K562 (cell line): ENCODE measurements at regions not wholly inside any gene's neighbourhood (a gene's known extent, or its start where the extent isn't known, plus 50 kb on each side); places are given as distances from the start of the nearest gene placed in this dataset.

ENCODE experiments used
- ATF3 ChIP-seq, 2 experiments: fragments of 450-650 bp in 1 of 2; sonication (generic) in 1 of 2; formaldehyde crosslinking in 1 of 2; IDR thresholded peaks in 1 of 2; conservative IDR thresholded peaks in 1 of 2; 2 replicates each; pipeline versions ENCODE4 v1.6.1 to v1.8.1; 2016 to 2023; ENCODE audit warnings: mild to moderate bottlenecking in 2 of 2, moderate library complexity in 2 of 2, inconsistent platforms in 1 of 2, missing genetic modification reagents in 1 of 2
- DMBX1 ChIP-seq: fragments of 250-450 bp; sonication (Bioruptor Pico); IDR thresholded peaks from 2 replicates; pipeline ENCODE4 v1.8.0; 2022; ENCODE audit warnings: inconsistent platforms, mild to moderate bottlenecking, moderate library complexity, borderline replicate concordance
- DPF2 ChIP-seq: fragments of 450-650 bp; IDR thresholded peaks from 2 replicates; pipeline ENCODE4 v1.6.1; 2016
- EGR1 ChIP-seq: fragments of 450-650 bp; conservative IDR thresholded peaks from 2 replicates; pipeline ENCODE4 v1.6.1; 2017; ENCODE audit warnings: mild to moderate bottlenecking
- ELF2 ChIP-seq: fragments of 250-450 bp; sonication (Bioruptor Pico); IDR thresholded peaks from 2 replicates; pipeline ENCODE4 v1.5.0; 2021; ENCODE audit warnings: mild to moderate bottlenecking
- HDAC2 ChIP-seq: fragments of 450-650 bp; IDR thresholded peaks from 2 replicates; pipeline ENCODE4 v1.6.1; 2016; ENCODE audit warnings: mild to moderate bottlenecking
- HINFP ChIP-seq: fragments of 450-650 bp; conservative IDR thresholded peaks from 2 replicates; pipeline ENCODE4 v1.6.1; 2016; ENCODE audit warnings: missing genetic modification characterization, low read depth, mild to moderate bottlenecking, control low read depth, missing compliant biosample characterization
- HMG20B ChIP-seq: fragments of 250-450 bp; sonication (Bioruptor Pico); IDR thresholded peaks from 2 replicates; pipeline ENCODE4 v1.5.0; 2021; ENCODE audit warnings: mild to moderate bottlenecking
- HNRNPK ChIP-seq: fragments of 200-400 bp; formaldehyde crosslinking; IDR thresholded peaks from one replicate; pipeline ENCODE4 v1.6.1; 2018; ENCODE audit warnings: mild to moderate bottlenecking, low read depth, low read length; ENCODE audit not compliant: poor library complexity, severe bottlenecking
- HNRNPL ChIP-seq: fragments of 200-400 bp; formaldehyde crosslinking; IDR thresholded peaks from 2 replicates; pipeline ENCODE4 v1.6.1; 2017; ENCODE audit warnings: low read depth, mild to moderate bottlenecking, low read length
- JUND ChIP-seq, 2 experiments: IDR thresholded peaks; 2 replicates in 1 of 2; 3 replicates in 1 of 2; pipeline ENCODE4 v1.6.1; 2011; ENCODE audit warnings: borderline replicate concordance in 2 of 2, low read depth in 2 of 2, low read length in 2 of 2, improper control_type of control experiment in 1 of 2, missing biosample characterization in 1 of 2, missing genetic modification characterization in 1 of 2, missing genetic modification reagents in 1 of 2
- KAT7 ChIP-seq: sonication (generic); formaldehyde crosslinking; IDR thresholded peaks from 2 replicates; pipeline ENCODE4 v1.8.0; 2022; ENCODE audit warnings: missing genetic modification reagents, mild to moderate bottlenecking, borderline replicate concordance
- KDM5B ChIP-seq: fragments of 200-600 bp; sonication (generic); IDR thresholded peaks from 2 replicates; pipeline ENCODE4 v1.6.1; 2012; ENCODE audit warnings: low read depth, mild to moderate bottlenecking, moderate library complexity, low read length, control low read depth, inconsistent platforms; ENCODE audit not compliant: insufficient replicate concordance
- KLF16 ChIP-seq: IDR thresholded peaks from 2 replicates; pipeline ENCODE4 v1.6.1; 2016; ENCODE audit warnings: antibody characterized with exemption
- MAFG ChIP-seq: fragments of 450-650 bp; conservative IDR thresholded peaks from 2 replicates; pipeline ENCODE4 v1.6.1; 2016; ENCODE audit warnings: missing genetic modification characterization, missing compliant biosample characterization
- NELFE ChIP-seq: IDR thresholded peaks from 2 replicates; pipeline ENCODE4 v1.6.1; 2011; ENCODE audit warnings: mild to moderate bottlenecking; ENCODE audit not compliant: insufficient read depth, insufficient read length
- TAF15 ChIP-seq: fragments of 200-400 bp; formaldehyde crosslinking; IDR thresholded peaks from 2 replicates; pipeline ENCODE4 v1.6.1; 2017; ENCODE audit warnings: mild to moderate bottlenecking, low read depth, low read length, moderate library complexity
- TCF3 ChIP-seq: sonication (generic); formaldehyde crosslinking; IDR thresholded peaks from 2 replicates; pipeline ENCODE4 v1.4.0; 2020; ENCODE audit warnings: mild to moderate bottlenecking, missing genetic modification reagents
- TCFL5 ChIP-seq: fragments of 250-450 bp; sonication (Bioruptor Pico); conservative IDR thresholded peaks from 2 replicates; pipeline ENCODE4 v1.6.1; 2021; ENCODE audit warnings: mild to moderate bottlenecking, moderate library complexity, matching md5 sums
- XRCC4 ChIP-seq: IDR thresholded peaks from one replicate; pipeline ENCODE4 v1.6.1; 2011; ENCODE audit not compliant: insufficient read depth, insufficient read length; ENCODE audit errors: extremely low read depth
- YBX1 ChIP-seq: fragments of 450-650 bp; IDR thresholded peaks from 2 replicates; pipeline ENCODE4 v1.7.1; 2016; ENCODE audit warnings: mild to moderate bottlenecking
- ZFP1 ChIP-seq: fragments of 450-650 bp; formaldehyde crosslinking; IDR thresholded peaks from 2 replicates; pipeline ENCODE4 v1.4.0; 2020; ENCODE audit warnings: mild to moderate bottlenecking, mixed read lengths
- ZNF121 ChIP-seq: sonication (generic); formaldehyde crosslinking; conservative IDR thresholded peaks from 2 replicates; pipeline ENCODE4 v1.8.0; 2022; ENCODE audit warnings: missing genetic modification reagents
- ZNF165 ChIP-seq: fragments of 250-450 bp; sonication (Bioruptor Pico); IDR thresholded peaks from 2 replicates; pipeline ENCODE4 v1.4.0; 2020; ENCODE audit warnings: borderline replicate concordance
- ZNF217 ChIP-seq: sonication (generic); formaldehyde crosslinking; IDR thresholded peaks from 2 replicates; pipeline ENCODE4 v1.8.0; 2022; ENCODE audit warnings: mild to moderate bottlenecking, missing genetic modification reagents
- ZNF280A ChIP-seq: fragments of 450-650 bp; IDR thresholded peaks from 2 replicates; pipeline ENCODE4 v1.6.1; 2018; ENCODE audit warnings: mild to moderate bottlenecking, low read depth; ENCODE audit not compliant: partially characterized antibody
- ZNF699 ChIP-seq: fragments of 250-450 bp; sonication (Bioruptor Pico); IDR thresholded peaks from 2 replicates; pipeline ENCODE4 v1.8.0; 2021; ENCODE audit warnings: mild to moderate bottlenecking, moderate library complexity; ENCODE audit not compliant: insufficient replicate concordance

GRCh38 chr11:86160541-86161149 lies 83.9 kb upstream of the EED start (continued):
- no peak for TF ChIP-seq ZNF280A
- no peak for TF ChIP-seq MAFG (tag)
- no peak for TF ChIP-seq HNRNPL
- TF ChIP-seq JUND (IDR thresholded peaks at IDR 0.05; ENCODE audit: borderline replicate concordance, low read depth, low read length) = no peak
- peak; percentile 45; the same call in 1 of the 3 replicates for TF ChIP-seq JUND (tag; IDR thresholded peaks at IDR 0.05; ENCODE audit: borderline replicate concordance, low read depth, low read length)
- TF ChIP-seq ZNF165 = no peak
- no peak for TF ChIP-seq YBX1
- no peak for TF ChIP-seq KLF16
- TF ChIP-seq HINFP (tag) = no peak
- TF ChIP-seq DPF2 = no peak
- no peak for TF ChIP-seq NELFE
- TF ChIP-seq KAT7 (CRISPR knock-in tag) = no peak
- no peak for TF ChIP-seq HMG20B (CRISPR knock-in tag)
- TF ChIP-seq HDAC2 = peak; percentile 87
- no peak for TF ChIP-seq TCFL5 (CRISPR knock-in tag)
- no peak for TF ChIP-seq XRCC4
- no peak for TF ChIP-seq ZNF121
- no peak for TF ChIP-seq ATF3 (IDR thresholded peaks at IDR 0.05)
- TF ChIP-seq ATF3 (CRISPR knock-in tag; conservative IDR thresholded peaks at IDR 0.05) = no peak
- no peak for TF ChIP-seq ZNF217
- no peak for TF ChIP-seq ZFP1 (CRISPR knock-in tag)
- TF ChIP-seq EGR1 = no peak
- TF ChIP-seq TAF15 = no peak
- no peak for TF ChIP-seq TCF3
- TF ChIP-seq KDM5B = no peak
- TF ChIP-seq ELF2 (CRISPR knock-in tag) = no peak
- no peak for TF ChIP-seq DMBX1 (CRISPR knock-in tag)
- TF ChIP-seq HNRNPK = no peak
- TF ChIP-seq ZNF699 = no peak
